Duodenal mucosa (tissue), 2 donors: ENCODE measurements at regions not wholly inside any gene's neighbourhood (a gene's known extent, or its start where the extent isn't known, plus 50 kb on each side); places are given as distances from the start of the nearest gene placed in this dataset.

Experiments
- H3K27ac ChIP-seq: one replicate; pipeline ENCODE4 v1.7.0; 2013; ENCODE audit warnings: low read depth, low read length
- H3K27me3 ChIP-seq, 2 donors: one replicate each; pipeline ENCODE4 v1.7.0; 2013; ENCODE audit warnings: low read length in 2 of 2, control low read depth in 1 of 2; ENCODE audit not compliant: insufficient read depth in 2 of 2, control insufficient read depth in 1 of 2
- H3K36me3 ChIP-seq, 2 donors: one replicate each; pipeline ENCODE4 v1.7.0; 2013; ENCODE audit warnings: low read length in 2 of 2, control low read depth in 1 of 2; ENCODE audit not compliant: insufficient read depth in 2 of 2, control insufficient read depth in 1 of 2
- H3K4me1 ChIP-seq, 2 donors: one replicate each; pipeline ENCODE4 v1.7.0; 2013; ENCODE audit warnings: low read length in 2 of 2, control low read depth in 1 of 2; ENCODE audit not compliant: insufficient read depth in 2 of 2, control insufficient read depth in 1 of 2
- H3K4me3 ChIP-seq, 2 donors: one replicate each; pipeline ENCODE4 v1.7.0; 2013; ENCODE audit warnings: low read length in 2 of 2, low read depth in 1 of 2
- H3K9ac ChIP-seq, 2 donors: one replicate each; pipeline ENCODE4 v1.7.0; 2013; ENCODE audit warnings: low read length in 2 of 2, low read depth in 1 of 2
- H3K9me3 ChIP-seq, 2 donors: one replicate each; pipeline ENCODE4 v1.7.0; 2013; ENCODE audit warnings: low read length in 2 of 2, control low read depth in 1 of 2; ENCODE audit not compliant: control insufficient read depth in 1 of 2

GRCh38 chr4:164012396-164013027 lies 518.0 kb downstream of the TMA16 start:
- H3K27ac ChIP-seq: no peak overlapping the region
- no peaks in the 10 kb centered on the region for H3K9me3 ChIP-seq
- no peak overlapping the region for H3K9ac ChIP-seq
- no peaks in the 10 kb centered on the region for H3K36me3 ChIP-seq
- H3K4me3 ChIP-seq: no peak overlapping the region
- no peaks in the 10 kb centered on the region for H3K27me3 ChIP-seq
- no peaks in the 10 kb centered on the region for H3K4me1 ChIP-seq

- Histone ChIP-seq H3K4me3 (no peak overlapping the region), H3K27ac (no peak overlapping the region), H3K36me3 (no peaks in the 10 kb centered on the region), H3K9ac (no peak overlapping the region), H3K27me3 (no peaks in the 10 kb centered on the region), H3K9me3 (no peaks in the 10 kb centered on the region), H3K4me1 (no peaks in the 10 kb centered on the region)
These were observed 527.5 kb downstream of the TMA16 start for GRCh38 chr4:164021947-164022346.

- Histone ChIP-seq H3K36me3 (no peaks in the 10 kb centered on the region), H3K4me1 (no peaks in the 10 kb centered on the region), H3K27me3 (no peaks in the 10 kb centered on the region), H3K27ac (no peak overlapping the region), H3K9ac (no peak overlapping the region), H3K4me3 (no peak overlapping the region), H3K9me3 (no peaks in the 10 kb centered on the region)
These were observed 528.7 kb downstream of the TMA16 start for GRCh38 chr4:164023214-164023613.

GRCh38 chr4:164027805-164028204 lies 533.3 kb downstream of the TMA16 start:
- no peaks in the 10 kb centered on the region for H3K27me3 ChIP-seq
- H3K4me1 ChIP-seq: no peaks in the 10 kb centered on the region
- H3K4me3 ChIP-seq: no peak overlapping the region
- H3K36me3 ChIP-seq: no peaks in the 10 kb centered on the region
- no peaks in the 10 kb centered on the region for H3K9me3 ChIP-seq
- no peak overlapping the region for H3K9ac ChIP-seq
- no peak overlapping the region for H3K27ac ChIP-seq

GRCh38 chr4:164039482-164039881 lies 545.0 kb downstream of the TMA16 start:
- H3K4me3 ChIP-seq: no peak overlapping the region
- no peaks in the 10 kb centered on the region for H3K27me3 ChIP-seq
- no peaks in the 10 kb centered on the region for H3K36me3 ChIP-seq
- peaks cover 5 to 16% of the 10 kb centered on the region in 2 donors for H3K9me3 ChIP-seq
- no peak overlapping the region for H3K9ac ChIP-seq
- no peaks in the 10 kb centered on the region for H3K4me1 ChIP-seq
- H3K27ac ChIP-seq: no peak overlapping the region

GRCh38 chr4:164056426-164057142 lies 562.1 kb downstream of the TMA16 start:
- H3K9ac ChIP-seq: no peak overlapping the region
- no peaks in the 10 kb centered on the region for H3K4me1 ChIP-seq
- no peak overlapping the region for H3K4me3 ChIP-seq
- H3K27me3 ChIP-seq: no peaks in the 10 kb centered on the region
- H3K36me3 ChIP-seq: no peaks in the 10 kb centered on the region
- no peak overlapping the region for H3K27ac ChIP-seq
- H3K9me3 ChIP-seq: no peaks in the 10 kb centered on the region

- H3K27me3 ChIP-seq: no peaks in the 10 kb centered on the region
- no peak overlapping the region for H3K4me3 ChIP-seq
- no peak overlapping the region for H3K9ac ChIP-seq
- no peaks in the 10 kb centered on the region for H3K9me3 ChIP-seq
- no peak overlapping the region for H3K27ac ChIP-seq
- H3K4me1 ChIP-seq: no peaks in the 10 kb centered on the region
- no peaks in the 10 kb centered on the region for H3K36me3 ChIP-seq
These were observed 564.4 kb downstream of the TMA16 start for GRCh38 chr4:164058776-164059445.

- Histone ChIP-seq H3K9ac (no peak overlapping the region), H3K4me3 (no peak overlapping the region), H3K9me3 (no peaks in the 10 kb centered on the region), H3K27me3 (no peaks in the 10 kb centered on the region), H3K4me1 (no peaks in the 10 kb centered on the region), H3K27ac (no peak overlapping the region), H3K36me3 (no peaks in the 10 kb centered on the region)
These were observed 566.0 kb downstream of the TMA16 start for GRCh38 chr4:164060456-164060855.

GRCh38 chr4:164068392-164068791 lies 573.9 kb downstream of the TMA16 start:
- Histone ChIP-seq H3K9me3 (peaks cover 0 to 8% of the 10 kb centered on the region in 2 donors), H3K9ac (no peak overlapping the region), H3K27me3 (no peaks in the 10 kb centered on the region), H3K4me3 (no peak overlapping the region), H3K4me1 (no peaks in the 10 kb centered on the region), H3K36me3 (no peaks in the 10 kb centered on the region), H3K27ac (no peak overlapping the region)

- H3K27ac ChIP-seq: no peak overlapping the region
- H3K9me3 ChIP-seq: peaks cover 4 to 8% of the 10 kb centered on the region in 2 donors
- H3K27me3 ChIP-seq: no peaks in the 10 kb centered on the region
- H3K4me3 ChIP-seq: no peak overlapping the region
- H3K36me3 ChIP-seq: no peaks in the 10 kb centered on the region
- no peaks in the 10 kb centered on the region for H3K4me1 ChIP-seq
- H3K9ac ChIP-seq: no peak overlapping the region
These were observed 576.1 kb downstream of the TMA16 start for GRCh38 chr4:164070625-164071024.
